HepG2 (cell line): ENCODE measurements at regions not wholly inside any gene's neighbourhood (a gene's known extent, or its start where the extent isn't known, plus 50 kb on each side); places are given as distances from the start of the nearest gene placed in this dataset.

Source experiments
- BCL6 ChIP-seq: IDR thresholded peaks from 2 replicates; pipeline ENCODE4 v1.6.1; 2016; ENCODE audit warnings: missing genetic modification reagents, missing compliant biosample characterization
- HNF1A ChIP-seq, 2 experiments: sonication (generic) in 1 of 2; formaldehyde crosslinking in 1 of 2; IDR thresholded peaks; 2 replicates each; pipeline versions ENCODE4 v1.4.0 to v1.6.1; 2016 to 2020; ENCODE audit warnings: borderline replicate concordance in 1 of 2, low read depth in 1 of 2, mild to moderate bottlenecking in 1 of 2, missing genetic modification reagents in 1 of 2
- POLR2AphosphoS5 ChIP-seq: IDR thresholded peaks from 2 replicates; pipeline ENCODE4 v1.6.1; 2012; ENCODE audit warnings: low read depth, low read length
- RFX5 ChIP-seq: IDR thresholded peaks from 2 replicates; pipeline ENCODE4 v1.6.1; 2011; ENCODE audit warnings: low read depth, low read length, improper control_type of control experiment
- YY1 ChIP-seq: IDR thresholded peaks from 2 replicates; pipeline ENCODE4 v1.6.1; 2011; ENCODE audit warnings: low read length, low read depth, moderate library complexity, mild to moderate bottlenecking; ENCODE audit not compliant: insufficient read depth, insufficient replicate concordance
- ZBTB26 ChIP-seq: IDR thresholded peaks from 2 replicates; pipeline ENCODE4 v1.6.1; 2016; ENCODE audit warnings: missing compliant biosample characterization, missing genetic modification reagents, borderline replicate concordance
- TF ChIP-seq, protein P1 (sequence below): sonication (generic); formaldehyde crosslinking; IDR thresholded peaks from 2 replicates; pipeline ENCODE4 v1.4.0; 2020; ENCODE audit warnings: missing genetic modification reagents, borderline replicate concordance

- TF ChIP-seq BCL6 (CRISPR knock-in tag): no peak
- TF ChIP-seq YY1: no peak
- TF ChIP-seq RFX5: no peak
- TF ChIP-seq, protein P1, sequence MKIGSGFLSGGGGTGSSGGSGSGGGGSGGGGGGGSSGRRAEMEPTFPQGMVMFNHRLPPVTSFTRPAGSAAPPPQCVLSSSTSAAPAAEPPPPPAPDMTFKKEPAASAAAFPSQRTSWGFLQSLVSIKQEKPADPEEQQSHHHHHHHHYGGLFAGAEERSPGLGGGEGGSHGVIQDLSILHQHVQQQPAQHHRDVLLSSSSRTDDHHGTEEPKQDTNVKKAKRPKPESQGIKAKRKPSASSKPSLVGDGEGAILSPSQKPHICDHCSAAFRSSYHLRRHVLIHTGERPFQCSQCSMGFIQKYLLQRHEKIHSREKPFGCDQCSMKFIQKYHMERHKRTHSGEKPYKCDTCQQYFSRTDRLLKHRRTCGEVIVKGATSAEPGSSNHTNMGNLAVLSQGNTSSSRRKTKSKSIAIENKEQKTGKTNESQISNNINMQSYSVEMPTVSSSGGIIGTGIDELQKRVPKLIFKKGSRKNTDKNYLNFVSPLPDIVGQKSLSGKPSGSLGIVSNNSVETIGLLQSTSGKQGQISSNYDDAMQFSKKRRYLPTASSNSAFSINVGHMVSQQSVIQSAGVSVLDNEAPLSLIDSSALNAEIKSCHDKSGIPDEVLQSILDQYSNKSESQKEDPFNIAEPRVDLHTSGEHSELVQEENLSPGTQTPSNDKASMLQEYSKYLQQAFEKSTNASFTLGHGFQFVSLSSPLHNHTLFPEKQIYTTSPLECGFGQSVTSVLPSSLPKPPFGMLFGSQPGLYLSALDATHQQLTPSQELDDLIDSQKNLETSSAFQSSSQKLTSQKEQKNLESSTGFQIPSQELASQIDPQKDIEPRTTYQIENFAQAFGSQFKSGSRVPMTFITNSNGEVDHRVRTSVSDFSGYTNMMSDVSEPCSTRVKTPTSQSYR: no peak
- TF ChIP-seq POLR2AphosphoS5: no peak
- TF ChIP-seq ZBTB26 (CRISPR knock-in tag): no peak
- TF ChIP-seq HNF1A (IDR thresholded peaks at IDR 0.05; ENCODE audit: low read depth): no peak
- no peak for TF ChIP-seq HNF1A (CRISPR knock-in tag; IDR thresholded peaks at IDR 0.05; ENCODE audit: borderline replicate concordance)
Observed at GRCh38 chr12:131436922-131437705, 273.8 kb upstream of the SFSWAP start.
